HG03108 (cell line): ENCODE measurements at regions not wholly inside any gene's neighbourhood (a gene's known extent, or its start where the extent isn't known, plus 50 kb on each side); places are given as distances from the start of the nearest gene placed in this dataset.
"Not testable (repeated sequence)": the region's sequence is repeated elsewhere in the genome, so short reads cannot be mapped to it uniquely, and the experiment has no call there.

ENCODE experiments used
- ATAC-seq: cut with Tn5 transposase; IDR thresholded peaks from one replicate; pipeline ENCODE4 v1.9.1; 2021; ENCODE audit warnings: moderate library complexity; ENCODE audit not compliant: unreplicated experiment

DNA sequence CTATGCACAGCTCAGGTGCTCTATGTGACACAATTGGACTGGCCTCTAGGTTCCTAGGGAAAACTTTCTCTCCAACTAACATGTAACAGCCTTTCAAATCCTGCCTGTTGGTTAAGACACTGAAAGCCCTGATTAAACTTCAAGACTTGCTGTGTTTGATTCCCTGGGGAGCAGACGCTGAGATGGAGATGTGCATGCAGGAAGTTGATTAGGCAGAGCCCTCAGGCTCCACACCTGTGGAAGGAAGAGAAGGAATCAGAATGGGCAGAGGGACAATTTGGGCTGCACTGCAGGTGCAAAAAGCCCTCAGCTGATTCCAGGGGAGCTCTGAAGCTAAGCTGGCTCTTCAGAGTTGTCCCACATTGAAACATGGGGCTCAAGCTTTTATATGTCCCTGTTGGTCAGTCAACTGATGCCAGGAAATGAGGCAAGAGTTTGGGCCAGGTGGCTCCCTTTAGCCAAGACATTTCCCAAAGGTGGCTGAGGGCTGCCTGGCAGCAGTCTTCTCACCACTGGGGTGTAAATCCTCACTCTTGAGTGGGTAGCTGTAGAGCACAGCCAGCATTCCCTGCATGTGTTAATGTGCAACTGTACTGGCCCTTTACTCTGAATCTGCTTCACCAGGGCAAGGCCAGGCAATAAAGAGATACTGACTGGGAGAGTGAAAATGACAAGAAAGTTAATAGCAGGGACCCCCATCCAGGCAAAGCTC, 199.5 kb upstream of the DDX18 start:
- ATAC-seq = no peak

DNA sequence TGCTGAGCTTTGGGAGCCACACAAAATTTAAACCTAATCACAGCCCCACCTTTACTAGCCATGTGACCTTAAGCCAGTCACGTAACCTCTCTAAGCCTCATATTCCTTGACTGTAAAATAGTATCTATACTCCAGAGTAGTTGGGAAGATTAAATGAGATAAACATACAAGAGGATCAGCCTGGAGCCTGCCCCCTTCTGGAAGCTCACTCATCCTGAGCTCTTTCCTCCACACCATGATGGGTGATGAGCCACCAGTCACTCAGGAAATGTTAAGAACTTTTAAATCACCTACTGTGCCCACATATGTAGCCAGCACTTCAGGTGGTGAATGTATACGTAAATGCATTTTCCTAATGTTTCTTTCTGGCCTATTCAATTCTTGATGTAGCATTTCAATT, 195.9 kb upstream of the DDX18 start:
- no peak for ATAC-seq

DNA sequence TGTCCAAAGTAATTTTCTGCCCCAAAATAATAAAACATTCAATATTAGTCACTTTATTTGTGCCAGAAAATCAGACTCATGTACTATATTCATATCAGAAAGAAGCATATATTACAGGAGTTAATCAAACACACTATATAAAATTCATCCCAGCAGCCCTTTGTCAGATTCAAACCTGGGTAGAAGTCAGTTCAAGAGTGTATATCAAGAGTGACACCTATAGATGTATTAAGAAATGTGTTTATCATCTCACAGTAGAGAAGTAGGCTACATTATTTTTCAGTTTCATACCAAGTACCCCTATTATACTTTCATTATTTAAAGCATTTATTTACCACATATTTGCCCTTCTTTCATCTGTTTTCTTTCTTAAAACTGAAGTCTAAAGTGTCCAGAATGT, 193.2 kb upstream of the DDX18 start:
- ATAC-seq = no peak

DNA sequence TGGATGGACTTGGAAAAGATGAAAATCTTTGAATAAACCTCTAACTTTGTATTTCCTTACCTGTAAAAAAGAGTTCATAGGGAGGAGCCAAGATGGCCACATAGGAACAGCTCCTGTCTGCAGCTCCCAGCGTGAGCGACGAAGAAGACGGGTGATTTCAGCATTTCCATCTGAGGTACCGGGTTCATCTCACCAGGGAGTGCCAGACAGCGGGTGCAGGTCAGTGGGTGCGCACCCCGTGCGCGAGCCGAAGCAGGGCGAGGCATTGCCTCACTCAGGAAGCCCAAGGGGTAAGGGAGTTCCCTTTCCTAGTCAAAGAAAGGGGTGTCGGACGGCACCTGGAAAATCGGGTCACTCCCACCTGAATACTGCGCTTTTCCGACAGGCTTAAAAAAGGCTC, 191.3 kb upstream of the DDX18 start:
- not testable (repeated sequence) for ATAC-seq

DNA sequence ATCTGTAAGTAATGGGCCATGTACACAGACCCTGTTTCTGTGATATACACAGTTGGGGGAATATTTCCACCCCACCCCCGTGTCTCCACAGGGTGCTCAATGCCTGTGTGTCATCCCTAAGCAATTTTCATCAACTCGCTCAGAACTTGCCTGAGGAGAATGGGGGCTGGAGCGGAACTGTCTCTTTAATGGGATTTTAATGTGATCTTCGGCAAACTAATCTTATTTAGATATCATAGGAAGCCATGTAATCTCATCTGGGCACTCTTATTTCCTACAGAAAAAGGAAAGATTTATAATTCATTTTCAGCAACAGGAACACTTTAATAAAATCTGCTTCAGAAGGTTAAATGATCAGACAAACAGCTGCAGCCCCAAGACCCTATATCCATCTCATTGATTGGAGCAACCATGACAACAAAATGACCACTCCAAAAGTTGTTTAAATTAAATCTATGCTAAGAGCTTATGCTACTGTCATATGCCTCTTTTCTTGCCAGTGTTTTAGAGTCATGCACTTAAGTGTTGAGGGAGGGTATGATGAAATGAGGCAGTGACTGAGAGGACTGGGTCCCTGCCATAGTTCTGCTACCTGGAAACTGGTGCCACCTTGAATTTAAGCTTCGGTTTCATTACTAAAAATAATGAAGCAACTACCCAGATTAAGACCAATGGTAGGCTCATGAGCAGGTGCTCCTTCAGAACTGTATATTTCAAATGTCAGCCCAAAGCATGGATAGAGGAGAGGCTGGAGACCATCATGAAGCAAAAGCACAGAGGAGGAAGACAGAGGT, 183.1 kb upstream of the DDX18 start:
- ATAC-seq = no peak

DNA sequence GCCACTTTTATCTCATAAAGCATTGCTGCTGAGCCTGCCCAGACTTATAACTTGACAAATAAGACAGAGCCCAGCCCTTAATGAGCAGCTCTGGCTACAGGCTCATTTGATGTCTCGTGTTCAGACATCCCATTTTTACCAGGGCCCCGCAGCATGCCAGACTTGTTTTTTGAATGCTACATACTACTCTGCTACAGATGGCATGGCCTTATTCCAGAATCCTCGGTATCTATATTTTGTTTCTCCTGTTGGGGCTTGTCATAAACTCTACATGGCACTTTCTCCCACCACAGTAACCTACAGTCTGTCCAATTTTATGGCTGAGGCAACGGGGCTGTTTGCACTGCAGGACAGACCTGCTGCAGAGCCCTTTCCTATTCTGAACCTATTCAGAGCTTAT, 179.0 kb upstream of the DDX18 start:
- no peak for ATAC-seq

DNA sequence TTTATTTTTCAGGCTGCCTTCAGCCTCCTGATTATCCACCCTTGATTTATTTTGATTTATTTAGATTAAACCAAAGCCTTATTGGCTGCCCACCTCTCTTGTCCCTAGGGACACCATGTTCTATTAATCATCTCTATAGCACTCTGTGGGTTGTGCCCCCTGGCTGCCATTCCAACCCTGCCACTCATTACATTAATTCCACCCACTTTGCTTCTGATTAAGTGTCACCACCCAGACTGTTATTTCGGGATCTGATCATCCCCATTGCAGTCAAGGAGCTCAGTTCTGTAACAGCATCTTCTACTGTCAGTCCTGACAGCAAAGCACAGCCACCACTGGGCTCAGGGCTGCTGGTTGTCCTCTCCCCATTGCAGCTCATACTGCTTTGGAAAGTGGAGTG, 175.1 kb upstream of the DDX18 start:
- no peak for ATAC-seq

DNA sequence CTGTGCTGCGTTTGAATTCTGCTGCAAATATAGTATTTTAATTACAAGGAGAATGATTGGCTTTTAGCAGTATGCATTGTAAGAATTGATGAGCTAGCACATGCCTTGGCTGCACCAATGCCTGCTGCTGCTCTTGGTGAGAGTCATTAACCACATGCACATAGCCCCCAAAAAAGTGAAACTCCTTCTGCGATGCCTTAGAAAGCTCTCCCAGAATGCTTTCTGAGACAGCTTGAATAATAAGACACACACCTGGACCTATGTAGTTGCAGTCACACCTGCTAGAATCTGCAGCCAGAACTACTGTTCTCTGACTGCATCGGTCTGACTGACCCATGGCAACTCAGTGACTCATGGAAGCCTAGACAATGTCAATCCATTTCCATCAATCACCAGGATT, 170.1 kb upstream of the DDX18 start:
- ATAC-seq = no peak

DNA sequence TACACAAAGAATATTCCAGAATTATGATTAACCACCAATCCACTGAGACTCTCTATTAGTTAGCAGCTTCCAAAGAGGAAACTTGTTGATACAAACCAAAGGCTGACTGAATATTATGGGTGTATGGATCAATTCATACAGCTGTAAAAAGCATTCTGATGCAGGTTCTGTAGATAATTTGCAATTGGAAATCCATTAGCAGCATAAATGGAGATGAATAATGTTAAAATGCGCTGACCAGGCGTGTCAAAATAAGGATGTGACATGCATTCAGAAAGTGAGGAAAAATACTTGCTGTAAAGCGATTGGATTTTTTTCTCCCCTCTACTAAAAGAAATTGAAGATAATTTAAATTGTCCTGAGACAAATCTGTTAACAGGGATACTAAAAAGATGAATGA, 169.0 kb upstream of the DDX18 start:
- ATAC-seq = no peak

DNA sequence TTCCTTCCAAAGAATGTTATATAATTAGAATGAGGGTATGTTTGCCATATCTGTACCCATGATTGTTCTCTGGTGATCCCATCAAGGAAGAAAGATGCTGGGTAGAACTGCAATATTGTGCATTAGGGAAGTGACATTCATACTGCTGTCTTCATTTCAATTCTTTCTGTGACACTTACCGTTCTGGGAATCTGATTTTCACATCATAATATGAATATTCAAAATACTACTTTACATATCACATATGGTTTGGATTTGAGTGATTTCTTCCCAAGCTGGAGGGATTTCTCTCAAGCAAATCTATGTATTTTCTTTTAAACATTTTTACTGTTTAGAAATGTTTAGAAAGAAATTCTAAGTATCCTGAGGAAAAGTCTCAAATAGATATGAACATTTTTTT, 168.4 kb upstream of the DDX18 start:
- no peak for ATAC-seq

DNA sequence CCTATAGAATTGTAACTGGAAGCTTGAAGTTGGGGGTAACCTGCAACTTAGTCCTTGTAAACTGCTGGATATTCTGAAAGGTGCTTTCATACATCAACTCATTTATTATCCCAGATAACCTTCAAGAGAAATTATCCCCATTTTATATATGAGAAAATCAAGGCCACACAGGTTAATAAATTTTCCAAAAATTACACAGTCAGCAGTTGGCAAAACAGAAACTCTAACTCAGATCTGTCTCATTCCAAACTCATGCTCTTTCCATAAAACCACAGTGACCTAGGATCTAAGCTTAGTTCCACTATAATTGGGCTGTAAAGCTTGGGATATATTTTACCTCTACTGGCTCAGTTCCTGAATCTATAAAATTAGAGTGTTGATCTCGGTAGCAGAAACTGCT, 167.6 kb upstream of the DDX18 start:
- ATAC-seq = no peak

DNA sequence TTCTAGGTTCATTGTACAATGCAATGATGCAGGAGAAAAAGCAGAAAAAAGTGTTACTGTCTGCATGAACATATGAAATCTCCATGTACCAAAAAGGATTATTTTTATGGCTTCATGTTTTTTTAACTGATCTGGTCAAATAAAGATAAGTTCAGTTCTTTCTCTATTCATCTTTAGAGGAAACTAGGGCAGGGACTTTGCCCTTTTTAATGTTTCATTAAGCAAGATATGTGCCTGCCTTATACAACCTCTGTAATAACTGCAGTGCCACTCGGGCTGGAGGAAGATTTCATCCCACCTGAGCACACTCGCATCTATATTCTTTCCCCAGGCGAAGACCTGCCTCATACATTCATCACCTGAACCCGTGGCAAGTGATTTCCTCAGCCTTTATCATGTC, 157.9 kb upstream of the DDX18 start:
- ATAC-seq = no peak

DNA sequence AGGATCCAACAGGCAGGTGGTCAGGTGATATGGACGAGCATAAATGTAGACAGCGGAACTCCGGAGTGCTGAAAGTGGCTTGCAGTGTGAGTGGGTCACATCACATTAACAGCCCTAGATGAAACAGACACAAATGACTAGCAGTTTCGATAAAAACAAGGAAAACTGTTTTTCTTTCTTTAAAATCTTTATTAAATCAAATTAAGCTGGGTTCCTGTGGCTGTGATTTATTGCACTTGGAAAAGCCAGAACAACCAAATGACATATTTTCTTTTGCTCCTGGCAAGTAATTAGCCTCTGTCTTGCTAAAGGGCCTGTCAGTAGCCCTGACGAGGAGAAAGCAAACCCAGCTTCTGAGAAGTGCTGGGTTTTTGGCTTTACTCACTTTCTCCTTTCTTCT, 152.9 kb upstream of the DDX18 start:
- ATAC-seq = no peak

DNA sequence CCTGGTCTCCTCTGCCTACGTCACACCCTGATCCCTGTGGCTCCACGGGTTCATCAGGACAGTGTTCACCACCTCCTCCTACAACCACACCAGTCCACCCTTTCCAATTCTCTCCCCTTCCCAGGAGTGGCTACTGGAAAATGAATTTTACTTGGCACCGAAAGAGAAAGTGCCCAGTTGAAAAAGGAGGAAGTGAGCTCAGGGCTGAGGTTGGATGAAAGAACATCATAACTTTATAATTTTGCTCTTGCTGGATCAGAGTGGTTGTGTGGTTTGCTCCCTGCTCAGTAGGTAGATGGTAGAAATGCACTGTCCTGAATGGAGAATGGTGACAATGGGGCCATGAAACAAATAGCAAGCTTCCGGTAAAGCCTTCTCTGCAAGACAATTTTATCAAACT, 140.3 kb upstream of the DDX18 start:
- no peak for ATAC-seq

DNA sequence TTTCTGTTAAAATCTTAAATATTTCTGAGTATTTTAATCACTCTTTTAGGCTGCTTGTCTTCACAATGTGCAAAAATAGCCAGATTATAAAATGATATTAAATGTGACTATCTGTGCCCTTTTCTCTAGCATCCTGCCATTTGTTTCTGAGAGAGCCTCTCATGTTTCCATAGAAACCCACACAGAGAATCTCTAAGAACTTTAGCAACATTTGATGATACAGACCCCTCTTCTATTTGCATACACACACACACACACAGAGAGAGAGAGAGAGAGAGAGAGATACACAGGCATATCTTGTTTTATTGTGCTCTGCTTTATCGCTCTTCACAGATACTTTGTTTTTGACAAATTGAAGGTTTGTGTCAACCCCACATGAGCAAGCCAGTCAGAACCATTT, 134.5 kb upstream of the DDX18 start:
- ATAC-seq = no peak

DNA sequence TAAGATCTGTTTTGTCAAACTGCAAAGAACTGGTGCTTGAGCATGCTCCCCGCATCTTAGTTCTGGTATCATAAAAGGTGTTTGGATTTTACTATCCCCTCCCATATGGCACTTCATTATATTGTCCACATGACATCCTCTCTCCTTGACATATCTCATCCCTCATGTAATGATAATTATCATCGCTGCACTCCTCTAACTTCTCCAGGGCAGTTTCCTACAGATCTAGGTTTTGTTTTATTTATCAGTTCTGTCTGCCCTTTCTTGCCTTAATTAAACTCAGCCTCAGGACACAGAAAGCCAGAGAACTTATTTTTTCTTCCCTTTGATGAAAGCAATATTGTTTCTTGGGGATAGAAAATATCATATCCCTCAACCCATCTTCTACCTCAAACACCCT, 129.6 kb upstream of the DDX18 start:
- no peak for ATAC-seq

DNA sequence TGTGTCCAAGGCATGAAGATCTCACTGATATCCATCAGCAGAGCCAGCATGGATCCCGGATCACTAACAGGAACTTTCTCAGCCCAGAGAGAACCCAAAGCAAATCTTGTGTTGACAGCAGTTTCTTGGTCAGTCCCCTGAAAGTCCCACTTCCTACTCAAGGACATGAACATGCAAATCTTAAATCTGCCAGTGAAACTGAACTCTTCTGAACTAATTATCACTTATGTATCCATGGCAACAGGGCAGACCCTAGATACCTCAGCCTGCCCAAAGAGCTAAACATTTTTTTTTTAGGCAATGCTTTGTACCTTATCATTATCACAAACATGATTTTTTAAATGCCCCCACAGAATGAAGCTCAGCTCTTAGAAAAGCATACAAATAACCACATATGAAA, 127.8 kb upstream of the DDX18 start:
- ATAC-seq = peak; percentile 67

DNA sequence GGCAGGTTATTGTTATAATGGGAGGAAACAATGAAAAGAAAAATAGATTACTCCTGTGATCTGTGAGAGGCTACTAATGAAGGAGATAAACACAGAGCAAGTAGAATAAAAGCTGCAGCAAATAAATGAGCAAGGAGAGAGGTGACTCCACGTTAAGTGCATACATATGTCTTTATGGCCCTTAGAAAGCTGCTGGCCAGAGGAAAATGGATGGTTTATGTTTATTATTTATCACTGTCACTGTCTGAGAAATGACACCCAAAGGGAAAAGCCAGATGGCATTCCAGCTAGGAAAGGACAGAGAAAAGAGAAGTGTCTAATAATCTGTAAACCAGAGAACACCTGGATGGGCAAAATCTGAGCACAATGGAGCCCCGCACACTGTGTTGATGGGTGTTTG, 122.9 kb upstream of the DDX18 start:
- ATAC-seq = no peak

DNA sequence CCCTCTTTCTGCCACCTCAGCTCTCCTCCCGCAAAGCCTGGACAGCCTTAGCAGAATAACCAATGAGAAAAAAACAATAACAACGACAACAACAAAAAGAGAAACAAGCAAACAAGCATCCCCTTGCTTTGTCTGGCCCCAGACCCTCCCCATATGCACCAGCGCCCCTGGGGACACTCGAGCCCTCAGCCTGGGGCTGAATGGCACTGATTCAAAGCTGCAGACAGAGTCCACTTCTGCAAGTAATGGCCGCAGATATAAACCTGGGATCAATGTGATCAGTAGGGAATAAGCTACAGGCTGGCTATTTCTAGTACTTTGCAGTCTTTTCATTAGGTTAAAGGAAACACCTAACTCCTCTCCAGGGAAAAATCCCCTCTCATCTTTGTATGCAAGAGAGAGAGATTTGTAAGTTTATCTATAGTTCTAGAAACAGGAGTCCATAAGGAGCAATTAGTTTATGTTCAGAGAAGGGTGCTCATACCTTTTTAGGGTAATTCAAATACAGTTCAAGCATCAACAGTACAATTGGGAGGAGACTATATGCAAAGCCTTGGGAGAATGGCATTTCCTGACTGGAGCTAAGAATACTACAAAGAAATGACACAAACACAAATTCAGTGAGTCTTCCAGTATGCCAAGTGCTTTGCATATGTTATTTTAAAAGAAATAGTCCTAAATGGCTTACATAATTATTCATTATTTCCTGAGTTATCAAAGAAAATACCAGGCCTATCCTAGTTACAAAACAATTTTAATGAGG, 122.3 kb upstream of the DDX18 start:
- no peak for ATAC-seq

DNA sequence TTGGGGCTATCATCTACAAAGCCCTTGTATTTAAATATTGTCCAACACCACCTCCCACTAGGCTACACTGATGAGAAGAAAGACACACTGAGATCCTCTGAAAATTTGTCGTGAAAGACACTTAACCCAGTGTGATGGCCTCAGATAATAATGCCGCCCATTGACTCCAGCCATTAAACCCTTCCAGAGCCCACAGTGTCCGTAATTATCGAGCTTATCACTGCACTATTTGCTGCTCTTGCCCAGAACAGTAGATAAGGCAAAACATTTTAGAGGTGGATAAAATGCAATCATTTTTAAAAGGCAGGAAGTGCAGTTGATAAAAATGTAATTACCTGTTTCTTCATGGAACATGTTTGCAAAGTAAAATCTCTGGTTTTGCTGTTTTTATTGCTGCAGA, 121.3 kb upstream of the DDX18 start:
- ATAC-seq = no peak

DNA sequence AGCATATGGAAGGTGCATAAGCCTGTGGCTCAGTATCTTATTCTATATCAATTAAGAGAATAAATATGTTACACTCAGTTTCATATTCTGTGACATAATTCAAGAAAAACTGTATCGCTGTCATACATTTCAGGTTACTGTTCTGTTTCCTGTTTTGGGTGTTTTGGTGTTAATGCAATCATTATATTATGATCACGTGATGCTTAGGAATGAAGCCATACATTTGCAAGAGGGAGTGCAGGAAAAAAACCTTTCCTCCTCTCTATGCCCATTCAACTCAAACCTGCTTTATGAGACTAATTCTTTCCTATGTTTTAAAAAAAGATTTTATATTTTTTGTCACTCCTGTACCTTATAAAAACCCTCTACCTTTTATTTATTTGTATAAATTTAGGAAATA, 120.8 kb upstream of the DDX18 start:
- ATAC-seq = no peak

DNA sequence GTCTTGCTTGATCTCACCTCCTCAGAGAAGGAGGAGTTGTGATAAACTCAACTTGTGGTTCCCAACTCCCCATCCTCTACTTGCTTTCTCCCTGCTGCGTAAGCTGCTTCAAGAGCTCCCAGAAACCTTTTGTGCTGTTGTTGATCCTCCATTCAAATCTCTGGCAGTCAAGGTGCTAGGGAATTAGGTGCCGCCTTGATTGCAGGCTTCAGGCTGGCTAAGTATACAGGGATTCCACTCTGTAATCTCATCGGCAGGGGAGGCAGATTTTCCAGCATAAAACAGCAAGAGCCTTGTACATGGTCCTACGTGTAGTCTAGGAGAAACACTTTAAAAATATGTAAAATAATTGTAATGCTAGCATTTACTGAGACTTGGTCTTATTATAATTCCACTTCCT, 116.2 kb upstream of the DDX18 start:
- no peak for ATAC-seq
